Effector memory CD8-positive, alpha-beta T cell (primary cell): ENCODE measurements at regions not wholly inside any gene's neighbourhood (a gene's known extent, or its start where the extent isn't known, plus 50 kb on each side); places are given as distances from the start of the nearest gene placed in this dataset.

Source experiments
- ATAC-seq: fragments of 150-1000 bp; cut with Tn5 transposase; replicated peaks from 2 replicates; pipeline ENCODE4 v1.10.0; 2021; ENCODE audit warnings: mild to moderate bottlenecking, moderate library complexity
- DNase-seq, 3 experiments: peaks; one replicate each; pipeline ENCODE4 v3.0.0; 2021
- H3K27ac Mint-ChIP-seq, 2 donors: one replicate each; pipeline ENCODE4 v1.8.0; 2022; ENCODE audit warnings: mild to moderate bottlenecking in 2 of 2, mixed read lengths in 2 of 2, moderate library complexity in 2 of 2
- H3K27me3 Mint-ChIP-seq, 2 donors: one replicate each; pipeline ENCODE4 v1.8.0; 2022; ENCODE audit warnings: mixed read lengths in 2 of 2
- H3K36me3 Mint-ChIP-seq: one replicate; pipeline ENCODE4 v1.8.0; 2022; ENCODE audit warnings: mild to moderate bottlenecking, moderate library complexity, mixed read lengths; ENCODE audit not compliant: insufficient read depth
- H3K4me1 Mint-ChIP-seq, 2 donors: one replicate each; pipeline ENCODE4 v1.8.0; 2022; ENCODE audit warnings: low read depth in 2 of 2, mixed read lengths in 2 of 2
- H3K4me3 Mint-ChIP-seq, 2 donors: one replicate each; pipeline ENCODE4 v1.8.0; 2022; ENCODE audit warnings: mild to moderate bottlenecking in 2 of 2, mixed read lengths in 2 of 2, moderate library complexity in 2 of 2
- H3K9me3 Mint-ChIP-seq, 2 donors: one replicate each; pipeline ENCODE4 v1.8.0; 2022; ENCODE audit warnings: mixed read lengths in 2 of 2

- Mint-ChIP-seq H3K36me3 (no peaks in the 10 kb centered on the region), H3K9me3 (peaks cover 3 to 8% of the 10 kb centered on the region in 2 donors), H3K27ac (no peak overlapping the region), H3K4me1 (no peaks in the 10 kb centered on the region), H3K4me3 (no peak overlapping the region), H3K27me3 (peaks cover 0 to 12% of the 10 kb centered on the region in 2 donors)
- DNase-seq = no peak
- ATAC-seq = no peak
Measured at GRCh38 chr5:36521219-36521618, 85.2 kb upstream of the SLC1A3 start.

- no peak for ATAC-seq
- DNase-seq = no peak
- H3K36me3 Mint-ChIP-seq = no peaks in the 10 kb centered on the region
- H3K27me3 Mint-ChIP-seq = peaks cover 0 to 12% of the 10 kb centered on the region in 2 donors
- H3K4me3 Mint-ChIP-seq = no peak overlapping the region
- H3K4me1 Mint-ChIP-seq = no peaks in the 10 kb centered on the region
- H3K27ac Mint-ChIP-seq = no peak overlapping the region
- peaks cover 3 to 8% of the 10 kb centered on the region in 2 donors for H3K9me3 Mint-ChIP-seq
Measured at GRCh38 chr5:36521838-36522745, 84.3 kb upstream of the SLC1A3 start.

- ATAC-seq = no peak
- H3K36me3 Mint-ChIP-seq = no peaks in the 10 kb centered on the region
- H3K27me3 Mint-ChIP-seq = peaks cover 0 to 12% of the 10 kb centered on the region in 2 donors
Measured at GRCh38 chr5:36522746-36523065, 83.7 kb upstream of the SLC1A3 start.

GRCh38 chr5:36523450-36523849 is 83.0 kb upstream of the SLC1A3 start:
- ATAC-seq (no peak), DNase-seq (no peak)
- Mint-ChIP-seq H3K4me3 (no peak overlapping the region), H3K27ac (no peak overlapping the region), H3K36me3 (no peaks in the 10 kb centered on the region), H3K9me3 (peaks cover 3 to 8% of the 10 kb centered on the region in 2 donors), H3K27me3 (peaks cover 0 to 13% of the 10 kb centered on the region in 2 donors), H3K4me1 (no peaks in the 10 kb centered on the region)

More at GRCh38 chr5:36522746-36523065, 83.7 kb upstream of the SLC1A3 start:
- Mint-ChIP-seq H3K4me3 (no peak overlapping the region), H3K27ac (no peak overlapping the region), H3K9me3 (peaks cover 3 to 8% of the 10 kb centered on the region in 2 donors), H3K4me1 (no peaks in the 10 kb centered on the region)
- DNase-seq = no peak

- H3K27me3 Mint-ChIP-seq = peaks cover 3 to 17% of the 10 kb centered on the region in 2 donors
- peaks cover 3 to 8% of the 10 kb centered on the region in 2 donors for H3K9me3 Mint-ChIP-seq
- peaks cover 2% of the 10 kb centered on the region for H3K36me3 Mint-ChIP-seq
- DNase-seq (no peak), ATAC-seq (no peak)
- no peak overlapping the region for H3K27ac Mint-ChIP-seq
- H3K4me1 Mint-ChIP-seq = no peaks in the 10 kb centered on the region
- H3K4me3 Mint-ChIP-seq = no peak overlapping the region
Measured at GRCh38 chr5:36523926-36524325, 82.5 kb upstream of the SLC1A3 start.

GRCh38 chr5:36526537-36526936 is 79.9 kb upstream of the SLC1A3 start:
- H3K27ac Mint-ChIP-seq = no peak overlapping the region
- H3K36me3 Mint-ChIP-seq = peaks cover 3% of the 10 kb centered on the region
- no peak for DNase-seq

GRCh38 chr5:36528588-36528987 is 77.8 kb upstream of the SLC1A3 start:
- Mint-ChIP-seq H3K4me1 (no peaks in the 10 kb centered on the region), H3K9me3 (no peaks in the 10 kb centered on the region), H3K27ac (no peak overlapping the region), H3K27me3 (peaks cover 27 to 50% of the 10 kb centered on the region in 2 donors), H3K36me3 (peaks cover 3% of the 10 kb centered on the region), H3K4me3 (no peak overlapping the region)
- DNase-seq (no peak), ATAC-seq (no peak)

More at GRCh38 chr5:36526537-36526936, 79.9 kb upstream of the SLC1A3 start:
- peaks cover 0 to 1% of the 10 kb centered on the region in 2 donors for H3K9me3 Mint-ChIP-seq
- H3K4me3 Mint-ChIP-seq = no peak overlapping the region
- H3K27me3 Mint-ChIP-seq = peaks cover 18 to 43% of the 10 kb centered on the region in 2 donors
- no peaks in the 10 kb centered on the region for H3K4me1 Mint-ChIP-seq
- no peak for ATAC-seq

GRCh38 chr5:36529142-36529541 is 77.3 kb upstream of the SLC1A3 start:
- Mint-ChIP-seq H3K36me3 (peaks cover 3% of the 10 kb centered on the region), H3K27ac (no peak overlapping the region), H3K4me1 (no peaks in the 10 kb centered on the region), H3K9me3 (no peaks in the 10 kb centered on the region), H3K27me3 (peaks cover 27 to 47% of the 10 kb centered on the region in 2 donors), H3K4me3 (no peak overlapping the region)
- ATAC-seq (no peak), DNase-seq (no peak)

- Mint-ChIP-seq H3K4me3 (no peak overlapping the region), H3K9me3 (no peaks in the 10 kb centered on the region)
- ATAC-seq = no peak
Measured at GRCh38 chr5:36530215-36530614, 76.2 kb upstream of the SLC1A3 start.

GRCh38 chr5:36531401-36531800 is 75.0 kb upstream of the SLC1A3 start:
- ATAC-seq (no peak), DNase-seq (no peak)
- H3K36me3 Mint-ChIP-seq = peaks cover 3% of the 10 kb centered on the region
- H3K27ac Mint-ChIP-seq = no peak overlapping the region
- H3K4me1 Mint-ChIP-seq = no peaks in the 10 kb centered on the region
- H3K9me3 Mint-ChIP-seq = no peaks in the 10 kb centered on the region
- no peak overlapping the region for H3K4me3 Mint-ChIP-seq
- H3K27me3 Mint-ChIP-seq = peaks cover 27 to 38% of the 10 kb centered on the region in 2 donors

More at GRCh38 chr5:36530215-36530614, 76.2 kb upstream of the SLC1A3 start:
- DNase-seq = no peak
- Mint-ChIP-seq H3K27me3 (peaks cover 27 to 38% of the 10 kb centered on the region in 2 donors), H3K4me1 (no peaks in the 10 kb centered on the region), H3K36me3 (peaks cover 3% of the 10 kb centered on the region), H3K27ac (no peak overlapping the region)

- ATAC-seq (no peak), DNase-seq (no peak)
- Mint-ChIP-seq H3K4me3 (no peak overlapping the region), H3K36me3 (no peaks in the 10 kb centered on the region), H3K9me3 (no peaks in the 10 kb centered on the region), H3K4me1 (no peaks in the 10 kb centered on the region), H3K27ac (no peak overlapping the region), H3K27me3 (peaks cover 10 to 20% of the 10 kb centered on the region in 2 donors)
Measured at GRCh38 chr5:36535378-36535777, 71.0 kb upstream of the SLC1A3 start.

GRCh38 chr5:36535859-36536615 is 70.4 kb upstream of the SLC1A3 start:
- no peaks in the 10 kb centered on the region for H3K36me3 Mint-ChIP-seq
- ATAC-seq = no peak

GRCh38 chr5:36536616-36537005 is 69.8 kb upstream of the SLC1A3 start:
- Mint-ChIP-seq H3K36me3 (no peaks in the 10 kb centered on the region), H3K9me3 (no peaks in the 10 kb centered on the region), H3K4me1 (no peaks in the 10 kb centered on the region), H3K27ac (no peak overlapping the region), H3K4me3 (no peak overlapping the region), H3K27me3 (peaks cover 8 to 12% of the 10 kb centered on the region in 2 donors)
- no peak for ATAC-seq
- DNase-seq = no peak

More at GRCh38 chr5:36535859-36536615, 70.4 kb upstream of the SLC1A3 start:
- H3K27ac Mint-ChIP-seq = no peak overlapping the region
- no peak overlapping the region for H3K4me3 Mint-ChIP-seq
- H3K27me3 Mint-ChIP-seq = peaks cover 10 to 18% of the 10 kb centered on the region in 2 donors
- no peak for DNase-seq
- H3K9me3 Mint-ChIP-seq = no peaks in the 10 kb centered on the region
- no peaks in the 10 kb centered on the region for H3K4me1 Mint-ChIP-seq
